HepG2 (cell line): ENCODE measurements at regions not wholly inside any gene's neighbourhood (a gene's known extent, or its start where the extent isn't known, plus 50 kb on each side); places are given as distances from the start of the nearest gene placed in this dataset.

Experiments used
- ATAC-seq: fragments of 200-7000 bp; cut with Tn5 transposase; 3 replicates; pipeline ENCODE4 v1.9.1; 2020; ENCODE audit warnings: mild to moderate bottlenecking, moderate library complexity
- BruUV-seq: library from RNA; stranded (reverse); fragments of 400-500 nt; replicated peaks from 2 replicates; lab custom pipeline; 2021; lab: Mats Ljungman, UMichigan
- CTCF ChIA-PET: fragments of 300-600 bp; formaldehyde crosslinking; extraction: SDS; loops from one replicate; lab custom pipeline; 2021; ENCODE audit warnings: low total read pairs, inconsistent platforms, low intra/inter-chr PET ratio; lab: Yijun Ruan, JAX
- POLR2A ChIA-PET: fragments of 350-600 bp; sonication (Branson Sonifier 250); formaldehyde crosslinking; loops from one replicate; lab custom pipeline; 2020; ENCODE audit warnings: antibody characterized with exemption, inconsistent platforms; lab: Yijun Ruan, JAX
- DNase-seq: peaks from one replicate; pipeline ENCODE4 v3.0.0-alpha.2; 2015; ENCODE audit warnings: low spot score
- FAIRE-seq: peaks from 3 replicates; lab custom pipeline; 2011; peaks lifted over from hg19 to GRCh38; lab: Jason Lieb, UNC
- H2AFZ ChIP-seq: one replicate; pipeline ENCODE4 v1.6.1; 2011; ENCODE audit warnings: low read length, inconsistent platforms
- H3K27ac ChIP-seq: fragments of 300-600 bp; 3 replicates; pipeline ENCODE4 v1.8.0; 2011; ENCODE audit warnings: mixed run types, mild to moderate bottlenecking, mixed read lengths, low read length, inconsistent platforms; ENCODE audit not compliant: insufficient read depth; ENCODE audit errors: extremely low read length
- H3K27me3 ChIP-seq, 2 experiments: fragments of 200-600 bp in 1 of 2; 2 replicates in 1 of 2; 3 replicates in 1 of 2; pipeline versions ENCODE4 v1.6.0 to v1.8.0; 2011; ENCODE audit warnings: low read length in 2 of 2, mild to moderate bottlenecking in 2 of 2, moderate library complexity in 2 of 2, inconsistent platforms in 1 of 2; ENCODE audit not compliant: insufficient read depth in 2 of 2, control insufficient read depth in 1 of 2
- H3K36me3 ChIP-seq, 2 experiments: fragments of 200-600 bp in 1 of 2; replicated peaks in 1 of 2; 2 replicates in 1 of 2; 3 replicates in 1 of 2; pipeline versions ENCODE4 v1.5.1 to v1.8.0; 2011; ENCODE audit warnings: low read length in 2 of 2, inconsistent platforms in 1 of 2; ENCODE audit not compliant: insufficient read depth in 2 of 2, control insufficient read depth in 1 of 2
- H3K4me1 ChIP-seq: 2 replicates; pipeline ENCODE4 v1.5.1; 2012; ENCODE audit warnings: low read length, inconsistent platforms; ENCODE audit not compliant: insufficient read depth
- H3K4me2 ChIP-seq: 2 replicates; pipeline ENCODE4 v1.6.0; 2011; ENCODE audit warnings: low read depth, low read length, inconsistent platforms
- H3K4me3 ChIP-seq, 3 experiments: fragments of 200-600 bp in 1 of 3; sonication (generic), shearing (Covaris generic) in 1 of 3; replicated peaks in 1 of 3; 2 replicates each; pipeline ENCODE4 v1.5.1; 2011 to 2016; ENCODE audit warnings: low read length in 3 of 3, inconsistent platforms in 2 of 3, low read depth in 2 of 3, mild to moderate bottlenecking in 2 of 3, control low read depth in 1 of 3, mixed read lengths in 1 of 3; ENCODE audit not compliant: insufficient read depth in 1 of 3
- H3K79me2 ChIP-seq: one replicate; pipeline ENCODE4 v1.6.1; 2011; ENCODE audit warnings: low read length, inconsistent platforms; ENCODE audit not compliant: insufficient read depth
- H3K9ac ChIP-seq: 2 replicates; pipeline ENCODE4 v1.6.0; 2011; ENCODE audit warnings: mild to moderate bottlenecking, low read depth, low read length, inconsistent platforms; ENCODE audit not compliant: insufficient read depth
- H3K9me3 ChIP-seq: 2 replicates; pipeline ENCODE4 v1.5.1; 2012; ENCODE audit warnings: mild to moderate bottlenecking, low read length
- H4K20me1 ChIP-seq: 2 replicates; pipeline ENCODE4 v1.6.0; 2011; ENCODE audit warnings: inconsistent platforms, mild to moderate bottlenecking, low read length, moderate library complexity; ENCODE audit not compliant: insufficient read depth
- GATAD1 ChIP-seq: IDR thresholded peaks from 2 replicates; pipeline ENCODE4 v1.6.1; 2016; ENCODE audit warnings: missing genetic modification reagents, missing compliant biosample characterization
- MZF1 ChIP-seq: sonication (generic); formaldehyde crosslinking; IDR thresholded peaks from 2 replicates; pipeline ENCODE4 v1.8.1; 2023; ENCODE audit warnings: mild to moderate bottlenecking, missing genetic modification reagents, borderline replicate concordance
- NR3C1 ChIP-seq: sonication (generic); formaldehyde crosslinking; IDR thresholded peaks from 2 replicates; pipeline ENCODE4 v1.4.0; 2020; ENCODE audit warnings: missing genetic modification reagents
- RAD51 ChIP-seq: fragments of 450-650 bp; IDR thresholded peaks from 2 replicates; pipeline ENCODE4 v1.6.1; 2016; ENCODE audit warnings: borderline replicate concordance
- TCF7L2 ChIP-seq: IDR thresholded peaks from 2 replicates; pipeline ENCODE4 v1.6.1; 2011; ENCODE audit warnings: mild to moderate bottlenecking, low read depth, low read length, moderate library complexity
- ZBTB39 ChIP-seq: sonication (generic); formaldehyde crosslinking; IDR thresholded peaks from 2 replicates; pipeline ENCODE4 v1.5.0; 2020; ENCODE audit warnings: missing genetic modification reagents
- ZNF329 ChIP-seq: sonication (generic); formaldehyde crosslinking; IDR thresholded peaks from 2 replicates; pipeline ENCODE4 v1.9.0; 2021; ENCODE audit warnings: low read depth, mild to moderate bottlenecking, missing genetic modification reagents
- ZNF431 ChIP-seq: sonication (generic); formaldehyde crosslinking; IDR thresholded peaks from 2 replicates; pipeline ENCODE4 v1.9.0; 2022; ENCODE audit warnings: missing genetic modification reagents, low read depth, mild to moderate bottlenecking, borderline replicate concordance
- whole genome bisulfite sequencing: methylation state at CpG from one replicate; pipeline ENCODE4 v1.1.6; 2017; ENCODE audit warnings: low lambda C conversion rate; 5-methylcytosine and 5-hydroxymethylcytosine counted together
- in situ Hi-C: cut with HindIII; loops from 2 replicates; pipeline ENCODE4 v1.10.0; 2017; ENCODE audit warnings: low pct_unique_long_range_greater_than_20kb; ENCODE audit not compliant: extremely low pct_ligation_motif_present
- intact Hi-C: fragments of 100-400 bp; cut with micrococcal nuclease; formaldehyde crosslinking; loops from one replicate; pipeline ENCODE4 v1.10.0; 2022; ENCODE audit not compliant: unreplicated experiment

- no peak for TF ChIP-seq TCF7L2
- TF ChIP-seq ZBTB39 (CRISPR knock-in tag): no peak
- TF ChIP-seq ZNF329: no peak
- no peak for TF ChIP-seq MZF1
Observed at GRCh38 chr2:3009483-3009882, 368.1 kb downstream of the EIPR1 start (continued).

- no TSS peak for BruUV-seq
- Histone ChIP-seq H3K9ac (no peak overlapping the region), H3K9me3 (no peaks in the 10 kb centered on the region), H2AFZ (no peak overlapping the region), H3K4me2 (no peak overlapping the region), H3K27me3 (peaks cover 2 to 24% of the 10 kb centered on the region in 2 experiments; a peak in 2 of 5 replicates), H4K20me1 (no peaks in the 10 kb centered on the region), H3K27ac (no peak overlapping the region), H3K36me3 (no peaks in the 10 kb centered on the region), H3K4me1 (no peaks in the 10 kb centered on the region), H3K4me3 (no peak overlapping the region), H3K79me2 (no peaks in the 10 kb centered on the region)
- DNase-seq (no peak), ATAC-seq (no peak), FAIRE-seq (no peak)
- in situ Hi-C loops: no loop called here
- ChIA-PET CTCF (no interaction called here), POLR2A (no interaction called here)
- intact Hi-C loops: no loop called here
- WGBS: 3% methylated on average over 8 of the region's 8 CpGs
- no peak for TF ChIP-seq NR3C1 (CRISPR knock-in tag)
- TF ChIP-seq GATAD1 (CRISPR knock-in tag): no peak
- TF ChIP-seq RAD51: no peak
- no peak for TF ChIP-seq ZNF431
Observed at GRCh38 chr2:3009005-3009404, 368.6 kb downstream of the EIPR1 start.
